A549 (cell line): ENCODE measurements at regions not wholly inside any gene's neighbourhood (a gene's known extent, or its start where the extent isn't known, plus 50 kb on each side); places are given as distances from the start of the nearest gene placed in this dataset.

Source experiments
- MAFK ChIP-seq: fragments of 450-650 bp; IDR thresholded peaks from 2 replicates; pipeline ENCODE4 v1.6.1; 2014; ENCODE audit not compliant: partially characterized antibody
- TF ChIP-seq, protein P1 (sequence below): IDR thresholded peaks from 2 replicates; pipeline ENCODE4 v1.6.1; 2012

DNA sequence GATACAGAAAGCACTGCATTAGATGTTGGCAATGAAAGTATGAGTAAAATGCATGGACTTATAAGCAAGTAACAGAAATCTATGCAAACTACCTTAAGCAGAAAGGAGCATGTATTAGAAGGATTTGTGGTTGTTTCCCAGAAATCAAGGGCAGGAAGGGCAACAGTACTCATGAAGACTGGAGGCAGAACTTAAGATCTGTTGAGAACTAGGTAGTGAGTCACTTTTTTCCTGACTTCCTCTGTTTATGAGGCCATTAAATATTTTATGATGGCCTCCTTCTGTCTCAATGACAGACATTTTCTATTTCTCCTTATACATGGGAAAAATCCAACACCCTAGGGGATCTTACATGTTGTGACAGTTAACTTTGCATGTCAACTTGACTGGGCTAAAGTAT lies 398.2 kb downstream of the MID1IP1 start:
- TF ChIP-seq, protein P1, sequence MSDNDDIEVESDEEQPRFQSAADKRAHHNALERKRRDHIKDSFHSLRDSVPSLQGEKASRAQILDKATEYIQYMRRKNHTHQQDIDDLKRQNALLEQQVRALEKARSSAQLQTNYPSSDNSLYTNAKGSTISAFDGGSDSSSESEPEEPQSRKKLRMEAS = no peak
- no peak for TF ChIP-seq MAFK
